ENCODE measurements at regions not wholly inside any gene's neighbourhood (a gene's known extent, or its start where the extent isn't known, plus 50 kb on each side); places are given as distances from the start of the nearest gene placed in this dataset.

- no peak overlapping the region for H3K27ac Mint-ChIP-seq
Measured at GRCh38 chr4:130125467-130125866, 1029.5 kb downstream of the C4orf33 start.

DNA sequence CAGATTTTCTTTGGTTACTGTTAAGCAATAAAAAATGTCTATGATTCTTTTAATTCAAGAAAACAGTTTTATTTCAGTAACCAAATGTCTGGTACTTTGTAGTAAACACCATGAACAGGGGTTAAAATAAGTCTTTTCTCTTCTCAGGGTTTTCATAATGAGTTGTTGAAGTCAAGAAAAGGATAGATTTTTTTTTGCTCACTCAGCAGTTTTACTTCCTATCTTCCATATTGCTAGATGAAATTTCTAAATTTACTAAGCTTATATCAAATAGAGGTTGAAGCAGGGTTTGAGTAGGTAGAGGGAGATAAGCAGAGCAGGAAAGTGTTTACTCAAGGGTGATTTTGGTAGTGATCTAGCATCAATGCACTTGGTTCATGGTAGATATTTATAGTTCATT is 1031.3 kb downstream of the C4orf33 start:
- Histone ChIP-seq H3K4me1 (ENCODE audit: control insufficient read depth, insufficient read depth, low read length, poor library complexity, severe bottlenecking) (no peaks in the 10 kb centered on the region), H3K27me3 (ENCODE audit: control insufficient read depth, insufficient read depth, low read length) (no peaks in the 10 kb centered on the region), H3K9me3 (ENCODE audit: control insufficient read depth in 2 of 2, low read length in 2 of 2) (peaks cover 0 to 9% of the 10 kb centered on the region in 2 experiments), H3K27ac (ENCODE audit: insufficient read depth, low read length, poor library complexity, severe bottlenecking) (no peak overlapping the region), H3K4me3 (ENCODE audit: low read depth, low read length) (no peak overlapping the region), H3K36me3 (ENCODE audit: control insufficient read depth, insufficient read depth, low read length) (no peaks in the 10 kb centered on the region)
- Mint-ChIP-seq H3K4me1 (no peaks in the 10 kb centered on the region), H3K27me3 (no peaks in the 10 kb centered on the region), H3K9me3 (peaks cover 0 to 9% (median 3%) of the 10 kb centered on the region in 7 donors), H3K36me3 (no peaks in the 10 kb centered on the region), H3K4me3 (no peak overlapping the region), H3K27ac (no peak overlapping the region)
- ATAC-seq (ENCODE audit: low read depth in 2 of 2) (no peak), DNase-seq (no peak)

More at GRCh38 chr4:130125467-130125866, 1029.5 kb downstream of the C4orf33 start:
- H3K9me3 Mint-ChIP-seq: peaks cover 1 to 15% (median 5%) of the 10 kb centered on the region in 7 donors
- H3K4me1 ChIP-seq (ENCODE audit: control insufficient read depth, insufficient read depth, low read length, poor library complexity, severe bottlenecking): no peaks in the 10 kb centered on the region
- no peak for ATAC-seq (ENCODE audit: low read depth in 2 of 2)
- H3K36me3 ChIP-seq (ENCODE audit: control insufficient read depth, insufficient read depth, low read length): no peaks in the 10 kb centered on the region
- H3K9me3 ChIP-seq (ENCODE audit: control insufficient read depth in 2 of 2, low read length in 2 of 2): peaks cover 0 to 9% of the 10 kb centered on the region in 2 experiments
- no peaks in the 10 kb centered on the region for H3K4me1 Mint-ChIP-seq
- no peak overlapping the region for H3K4me3 Mint-ChIP-seq
- no peaks in the 10 kb centered on the region for H3K27me3 ChIP-seq (ENCODE audit: control insufficient read depth, insufficient read depth, low read length)
- H3K27ac ChIP-seq (ENCODE audit: insufficient read depth, low read length, poor library complexity, severe bottlenecking): no peak overlapping the region
- DNase-seq: no peak
- H3K4me3 ChIP-seq (ENCODE audit: low read depth, low read length): no peak overlapping the region
- H3K27me3 Mint-ChIP-seq: no peaks in the 10 kb centered on the region
- H3K36me3 Mint-ChIP-seq: no peaks in the 10 kb centered on the region

DNA sequence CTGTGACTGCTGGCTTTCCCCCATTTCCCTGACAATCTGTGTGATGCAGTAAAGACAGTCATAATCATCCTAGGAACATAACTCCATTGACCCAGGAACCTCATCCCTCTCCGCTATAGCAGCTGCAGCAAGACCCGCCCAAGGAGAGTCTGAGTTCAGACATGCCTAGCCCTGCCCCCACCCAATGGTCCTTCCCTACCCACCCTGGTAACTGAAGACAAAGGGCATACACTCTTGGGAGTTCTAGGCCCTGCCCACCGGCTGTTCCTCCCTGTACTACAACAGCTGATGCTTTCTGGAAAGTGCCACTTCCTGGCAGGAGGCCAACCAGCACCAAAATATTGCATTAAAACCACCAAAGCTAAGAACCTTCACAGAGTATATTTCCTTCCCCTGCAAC is 1035.6 kb downstream of the C4orf33 start:
- Mint-ChIP-seq H3K4me3 (no peak overlapping the region), H3K27me3 (no peaks in the 10 kb centered on the region), H3K4me1 (no peaks in the 10 kb centered on the region), H3K36me3 (no peaks in the 10 kb centered on the region), H3K27ac (no peak overlapping the region), H3K9me3 (peaks cover 0 to 25% (median 7%) of the 10 kb centered on the region in 7 donors)
- Histone ChIP-seq H3K27me3 (ENCODE audit: control insufficient read depth, insufficient read depth, low read length) (no peaks in the 10 kb centered on the region), H3K27ac (ENCODE audit: insufficient read depth, low read length, poor library complexity, severe bottlenecking) (no peak overlapping the region), H3K9me3 (ENCODE audit: control insufficient read depth in 2 of 2, low read length in 2 of 2) (peaks cover 0 to 9% of the 10 kb centered on the region in 2 experiments), H3K4me1 (ENCODE audit: control insufficient read depth, insufficient read depth, low read length, poor library complexity, severe bottlenecking) (no peaks in the 10 kb centered on the region), H3K36me3 (ENCODE audit: control insufficient read depth, insufficient read depth, low read length) (no peaks in the 10 kb centered on the region), H3K4me3 (ENCODE audit: low read depth, low read length) (no peak overlapping the region)
- DNase-seq (no peak), ATAC-seq (ENCODE audit: low read depth in 2 of 2) (no peak)

GRCh38 chr4:130141651-130142050 is 1045.7 kb downstream of the C4orf33 start:
- Histone ChIP-seq H3K4me1 (ENCODE audit: control insufficient read depth, insufficient read depth, low read length, poor library complexity, severe bottlenecking) (no peaks in the 10 kb centered on the region), H3K27ac (ENCODE audit: insufficient read depth, low read length, poor library complexity, severe bottlenecking) (no peak overlapping the region), H3K4me3 (ENCODE audit: low read depth, low read length) (no peak overlapping the region), H3K36me3 (ENCODE audit: control insufficient read depth, insufficient read depth, low read length) (no peaks in the 10 kb centered on the region), H3K27me3 (ENCODE audit: control insufficient read depth, insufficient read depth, low read length) (no peaks in the 10 kb centered on the region), H3K9me3 (ENCODE audit: control insufficient read depth in 2 of 2, low read length in 2 of 2) (no peaks in the 10 kb centered on the region)
- H3K9me3 Mint-ChIP-seq: peaks cover 0 to 9% (median 2%) of the 10 kb centered on the region in 7 donors
- H3K4me3 Mint-ChIP-seq: no peak overlapping the region
- H3K27ac Mint-ChIP-seq: no peak overlapping the region
- H3K4me1 Mint-ChIP-seq: no peaks in the 10 kb centered on the region
- no peaks in the 10 kb centered on the region for H3K36me3 Mint-ChIP-seq
- ATAC-seq (ENCODE audit: low read depth in 2 of 2) (no peak), DNase-seq (no peak)
- no peaks in the 10 kb centered on the region for H3K27me3 Mint-ChIP-seq

- H3K27ac ChIP-seq (ENCODE audit: insufficient read depth, low read length, poor library complexity, severe bottlenecking): no peak overlapping the region
- peaks cover 0 to 9% (median 4%) of the 10 kb centered on the region in 7 donors for H3K9me3 Mint-ChIP-seq
- no peaks in the 10 kb centered on the region for H3K27me3 Mint-ChIP-seq
- H3K4me3 ChIP-seq (ENCODE audit: low read depth, low read length): no peak overlapping the region
- DNase-seq (no peak), ATAC-seq (ENCODE audit: low read depth in 2 of 2) (no peak)
- no peak overlapping the region for H3K4me3 Mint-ChIP-seq
- H3K27ac Mint-ChIP-seq: no peak overlapping the region
- no peaks in the 10 kb centered on the region for H3K4me1 ChIP-seq (ENCODE audit: control insufficient read depth, insufficient read depth, low read length, poor library complexity, severe bottlenecking)
- no peaks in the 10 kb centered on the region for H3K36me3 Mint-ChIP-seq
- H3K27me3 ChIP-seq (ENCODE audit: control insufficient read depth, insufficient read depth, low read length): no peaks in the 10 kb centered on the region
- H3K36me3 ChIP-seq (ENCODE audit: control insufficient read depth, insufficient read depth, low read length): no peaks in the 10 kb centered on the region
- H3K9me3 ChIP-seq (ENCODE audit: control insufficient read depth in 2 of 2, low read length in 2 of 2): no peaks in the 10 kb centered on the region
- H3K4me1 Mint-ChIP-seq: no peaks in the 10 kb centered on the region
Measured at GRCh38 chr4:130143656-130144055, 1047.7 kb downstream of the C4orf33 start.

GRCh38 chr4:130146773-130147172 is 1050.8 kb downstream of the C4orf33 start:
- Mint-ChIP-seq H3K4me1 (no peaks in the 10 kb centered on the region), H3K27me3 (no peaks in the 10 kb centered on the region)
- ATAC-seq (ENCODE audit: low read depth in 2 of 2): no peak

GRCh38 chr4:130147641-130148040 is 1051.7 kb downstream of the C4orf33 start:
- Histone ChIP-seq H3K27me3 (ENCODE audit: control insufficient read depth, insufficient read depth, low read length) (no peaks in the 10 kb centered on the region), H3K27ac (ENCODE audit: insufficient read depth, low read length, poor library complexity, severe bottlenecking) (no peak overlapping the region), H3K9me3 (ENCODE audit: control insufficient read depth in 2 of 2, low read length in 2 of 2) (no peaks in the 10 kb centered on the region), H3K36me3 (ENCODE audit: control insufficient read depth, insufficient read depth, low read length) (no peaks in the 10 kb centered on the region), H3K4me1 (ENCODE audit: control insufficient read depth, insufficient read depth, low read length, poor library complexity, severe bottlenecking) (no peaks in the 10 kb centered on the region), H3K4me3 (ENCODE audit: low read depth, low read length) (no peak overlapping the region)
- Mint-ChIP-seq H3K9me3 (peaks cover 3 to 12% (median 5%) of the 10 kb centered on the region in 7 donors), H3K4me1 (no peaks in the 10 kb centered on the region), H3K36me3 (no peaks in the 10 kb centered on the region), H3K27me3 (no peaks in the 10 kb centered on the region), H3K4me3 (no peak overlapping the region), H3K27ac (no peak overlapping the region)
- ATAC-seq (ENCODE audit: low read depth in 2 of 2) (no peak), DNase-seq (no peak)

More at GRCh38 chr4:130146773-130147172, 1050.8 kb downstream of the C4orf33 start:
- Mint-ChIP-seq H3K36me3 (no peaks in the 10 kb centered on the region), H3K4me3 (no peak overlapping the region), H3K27ac (no peak overlapping the region), H3K9me3 (peaks cover 0 to 11% (median 5%) of the 10 kb centered on the region in 7 donors)
- Histone ChIP-seq H3K27ac (ENCODE audit: insufficient read depth, low read length, poor library complexity, severe bottlenecking) (no peak overlapping the region), H3K27me3 (ENCODE audit: control insufficient read depth, insufficient read depth, low read length) (no peaks in the 10 kb centered on the region), H3K4me1 (ENCODE audit: control insufficient read depth, insufficient read depth, low read length, poor library complexity, severe bottlenecking) (no peaks in the 10 kb centered on the region), H3K4me3 (ENCODE audit: low read depth, low read length) (no peak overlapping the region), H3K36me3 (ENCODE audit: control insufficient read depth, insufficient read depth, low read length) (no peaks in the 10 kb centered on the region), H3K9me3 (ENCODE audit: control insufficient read depth in 2 of 2, low read length in 2 of 2) (no peaks in the 10 kb centered on the region)
- no peak for DNase-seq

- no peaks in the 10 kb centered on the region for H3K27me3 Mint-ChIP-seq
- ATAC-seq (ENCODE audit: low read depth in 2 of 2) (no peak), DNase-seq (no peak)
- Histone ChIP-seq H3K27ac (ENCODE audit: insufficient read depth, low read length, poor library complexity, severe bottlenecking) (no peak overlapping the region), H3K9me3 (ENCODE audit: control insufficient read depth in 2 of 2, low read length in 2 of 2) (peaks cover 0 to 1% of the 10 kb centered on the region in 2 experiments), H3K4me1 (ENCODE audit: control insufficient read depth, insufficient read depth, low read length, poor library complexity, severe bottlenecking) (no peaks in the 10 kb centered on the region), H3K36me3 (ENCODE audit: control insufficient read depth, insufficient read depth, low read length) (no peaks in the 10 kb centered on the region), H3K27me3 (ENCODE audit: control insufficient read depth, insufficient read depth, low read length) (no peaks in the 10 kb centered on the region), H3K4me3 (ENCODE audit: low read depth, low read length) (no peak overlapping the region)
- H3K27ac Mint-ChIP-seq: no peak overlapping the region
- no peaks in the 10 kb centered on the region for H3K36me3 Mint-ChIP-seq
- H3K9me3 Mint-ChIP-seq: peaks cover 2 to 29% (median 7%) of the 10 kb centered on the region in 7 donors
- no peaks in the 10 kb centered on the region for H3K4me1 Mint-ChIP-seq
- H3K4me3 Mint-ChIP-seq: no peak overlapping the region
Measured at GRCh38 chr4:130154901-130155300, 1058.9 kb downstream of the C4orf33 start.

Measured in CD4-positive, CD25-positive, alpha-beta regulatory T cell (primary cell).